IMR-90 (cell line): ENCODE measurements at regions not wholly inside any gene's neighbourhood (a gene's known extent, or its start where the extent isn't known, plus 50 kb on each side); places are given as distances from the start of the nearest gene placed in this dataset.

Source experiments
- ATAC-seq: fragments of 200-7000 bp; cut with Tn5 transposase; 2 replicates; pipeline ENCODE4 v1.9.1; 2020; ENCODE audit warnings: low read depth, mild to moderate bottlenecking, moderate library complexity
- BruUV-seq: library from RNA; stranded (reverse); fragments of 400-500 nt; replicated peaks from 2 replicates; lab custom pipeline; 2021; lab: Mats Ljungman, UMichigan
- CTCF ChIA-PET: fragments of 300-600 bp; formaldehyde crosslinking; extraction: SDS; loops from one replicate; lab custom pipeline; 2021; ENCODE audit warnings: antibody characterized with exemption; lab: Yijun Ruan, JAX
- POLR2A ChIA-PET: fragments of 300-600 bp; sonication (Branson Sonifier 250); formaldehyde crosslinking; loops from one replicate; lab custom pipeline; 2022; ENCODE audit warnings: antibody characterized with exemption; ENCODE audit not compliant: unreplicated experiment; lab: Charles Lee
- DNase-seq: peaks from one replicate; pipeline ENCODE4 v3.0.0; 2013
- H2AFZ ChIP-seq: replicated peaks from 2 replicates; pipeline ENCODE3; 2013; ENCODE audit warnings: low read length, mild to moderate bottlenecking; ENCODE audit not compliant: poor library complexity
- H2AK5ac ChIP-seq: 2 replicates; pipeline ENCODE4 v1.6.1; 2013; ENCODE audit warnings: low read depth, low read length, inconsistent platforms
- H2AK9ac ChIP-seq: replicated peaks from 2 replicates; pipeline ENCODE3; 2013; ENCODE audit warnings: mild to moderate bottlenecking, low read depth, low read length, moderate library complexity; ENCODE audit not compliant: poor library complexity
- H2BK120ac ChIP-seq: 2 replicates; pipeline ENCODE4 v1.6.1; 2013; ENCODE audit warnings: low read depth, low read length, inconsistent platforms
- H2BK15ac ChIP-seq: 3 replicates; pipeline ENCODE4 v1.6.1; 2013; ENCODE audit warnings: low read depth, low read length, inconsistent platforms
- H2BK20ac ChIP-seq: 2 replicates; pipeline ENCODE4 v1.6.1; 2013; ENCODE audit warnings: low read depth, mild to moderate bottlenecking, inconsistent platforms, low read length, moderate library complexity
- H2BK5ac ChIP-seq: 2 replicates; pipeline ENCODE4 v1.6.1; 2013; ENCODE audit warnings: mild to moderate bottlenecking, low read depth, low read length, inconsistent platforms; ENCODE audit not compliant: poor library complexity, severe bottlenecking
- H3K14ac ChIP-seq: replicated peaks from 2 replicates; pipeline ENCODE4 v1.6.1; 2013; ENCODE audit warnings: low read depth, low read length, inconsistent platforms
- H3K18ac ChIP-seq: 2 replicates; pipeline ENCODE4 v1.6.1; 2013; ENCODE audit warnings: low read depth, low read length, control low read depth
- H3K23ac ChIP-seq: 2 replicates; pipeline ENCODE4 v1.6.1; 2013; ENCODE audit warnings: low read depth, low read length, inconsistent platforms
- H3K27ac ChIP-seq: 2 replicates; pipeline ENCODE4 v1.5.1; 2013; ENCODE audit warnings: mild to moderate bottlenecking, control low read depth, low read length; ENCODE audit not compliant: insufficient read depth
- H3K27me3 ChIP-seq: 2 replicates; pipeline ENCODE4 v1.6.1; 2013; ENCODE audit warnings: low read length; ENCODE audit not compliant: control insufficient read depth, insufficient read depth
- H3K36me3 ChIP-seq: 2 replicates; pipeline ENCODE4 v1.6.1; 2013; ENCODE audit warnings: low read length, mixed read lengths; ENCODE audit not compliant: control insufficient read depth, insufficient read depth
- H3K4ac ChIP-seq: 2 replicates; pipeline ENCODE4 v1.6.1; 2013; ENCODE audit warnings: low read depth, low read length, inconsistent platforms
- H3K4me1 ChIP-seq: 2 replicates; pipeline ENCODE4 v1.6.1; 2013; ENCODE audit warnings: low read length, mixed read lengths; ENCODE audit not compliant: control insufficient read depth, insufficient read depth
- H3K4me2 ChIP-seq: 2 replicates; pipeline ENCODE4 v1.6.1; 2013; ENCODE audit warnings: low read depth, mild to moderate bottlenecking, control low read depth, low read length, moderate library complexity
- H3K4me3 ChIP-seq: 2 replicates; pipeline ENCODE4 v1.5.1; 2013; ENCODE audit warnings: low read depth, mild to moderate bottlenecking, control low read depth, low read length, moderate library complexity; ENCODE audit not compliant: insufficient read depth
- H3K56ac ChIP-seq: 2 replicates; pipeline ENCODE4 v1.6.1; 2013; ENCODE audit warnings: low read length, inconsistent platforms; ENCODE audit not compliant: insufficient read depth; ENCODE audit errors: extremely low read depth
- H3K79me1 ChIP-seq, 2 experiments: 2 replicates each; pipeline ENCODE4 v1.6.1; 2013; ENCODE audit warnings: low read length in 2 of 2, inconsistent platforms in 1 of 2, low read depth in 1 of 2
- H3K9ac ChIP-seq: 2 replicates; pipeline ENCODE4 v1.6.1; 2013; ENCODE audit warnings: low read depth, low read length, control low read depth
- H3K9me1 ChIP-seq: 2 replicates; pipeline ENCODE4 v1.6.1; 2013; ENCODE audit warnings: low read length, inconsistent platforms; ENCODE audit not compliant: insufficient read depth
- H3K9me3 ChIP-seq: 2 replicates; pipeline ENCODE4 v1.6.1; 2013; ENCODE audit warnings: low read length; ENCODE audit not compliant: control insufficient read depth, insufficient read depth
- H4K20me1 ChIP-seq: 2 replicates; pipeline ENCODE4 v1.6.1; 2013; ENCODE audit warnings: low read length, inconsistent platforms; ENCODE audit not compliant: insufficient read depth
- H4K5ac ChIP-seq: 2 replicates; pipeline ENCODE4 v1.6.1; 2013; ENCODE audit warnings: mild to moderate bottlenecking, low read depth, low read length, control low read depth
- H4K8ac ChIP-seq, 2 experiments: 2 replicates each; pipeline ENCODE4 v1.6.1; 2013; ENCODE audit warnings: low read depth in 2 of 2, low read length in 2 of 2, control low read depth in 1 of 2, inconsistent platforms in 1 of 2
- H4K91ac ChIP-seq: 2 replicates; pipeline ENCODE4 v1.6.1; 2013; ENCODE audit warnings: low read depth, low read length, inconsistent platforms; ENCODE audit not compliant: insufficient read depth
- RAD21 ChIP-seq: IDR thresholded peaks from 2 replicates; pipeline ENCODE4 v1.6.1; 2012; ENCODE audit warnings: low read length, improper control_type of control experiment
- RFX5 ChIP-seq: IDR thresholded peaks from 2 replicates; pipeline ENCODE4 v1.8.0; 2012; ENCODE audit warnings: low read depth, mild to moderate bottlenecking, low read length, moderate library complexity
- SMC3 ChIP-seq: fragments of 150-350 bp; IDR thresholded peaks from 2 replicates; pipeline ENCODE4 v1.6.1; 2016; ENCODE audit warnings: low read depth, mild to moderate bottlenecking, antibody characterized with exemption, low read length, moderate library complexity
- WGBS, 2 experiments: methylation state at CpG; one replicate each; pipeline versions ENCODE4 v1.1.5 to v1.1.7; 2013; ENCODE audit warnings: missing lambda C conversion rate in 2 of 2; ENCODE audit not compliant: insufficient read length in 1 of 2; ENCODE audit errors: extremely low coverage in 2 of 2; 5-methylcytosine and 5-hydroxymethylcytosine counted together
- dilution Hi-C: fragments of 300-500 bp; cut with HindIII; formaldehyde crosslinking; loops from one replicate; pipeline ENCODE4 v1.14.3; 2018; ENCODE audit warnings: low sequenced_read_pairs; ENCODE audit not compliant: unreplicated experiment
- in situ Hi-C: fragments of 300-500 bp; cut with MboI; formaldehyde crosslinking; loops from 3 replicates; pipeline ENCODE4 v1.14.3; 2019; ENCODE audit warnings: low sequenced_read_pairs, inconsistent platforms, mixed read lengths
- intact Hi-C: fragments of 100-400 bp; cut with micrococcal nuclease; formaldehyde crosslinking; loops from 2 replicates; pipeline ENCODE4 v1.10.0; 2022

DNA sequence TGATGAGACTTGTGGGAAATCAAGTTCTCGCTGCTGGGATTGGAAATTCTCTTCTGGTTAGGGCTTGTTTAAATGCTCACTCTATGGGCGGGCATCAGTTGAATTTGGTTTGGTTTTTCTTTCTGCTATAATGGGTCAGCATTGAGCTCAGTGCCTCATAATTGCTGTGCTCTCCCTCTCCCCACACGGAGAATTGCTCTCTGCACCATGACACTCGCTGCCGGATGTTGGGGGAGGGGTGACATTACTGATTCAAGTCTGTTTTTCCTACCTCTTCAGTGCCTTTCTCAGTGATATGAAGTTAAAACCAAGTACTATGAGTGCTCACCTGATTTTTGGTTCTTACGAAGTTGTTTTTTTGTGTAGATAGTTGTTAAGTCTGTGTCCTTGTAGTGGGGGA is 599.6 kb downstream of the EPM2A start:
- intact Hi-C loops = loop anchor here (5.0 kb wide), 2 partner anchors 198 to 497 kb away; no protein-coding TSS in a partner anchor
- POLR2A ChIA-PET = no interaction called here
- Histone ChIP-seq H4K5ac (no peak overlapping the region), H2AK9ac (no peak overlapping the region), H3K56ac (no peak overlapping the region), H3K9me3 (no peaks in the 10 kb centered on the region), H3K9ac (no peak overlapping the region), H3K36me3 (no peaks in the 10 kb centered on the region), H3K9me1 (no peaks in the 10 kb centered on the region; the same call in 1 of the 2 replicates), H2BK120ac (no peak overlapping the region), H4K20me1 (no peaks in the 10 kb centered on the region), H3K27me3 (no peaks in the 10 kb centered on the region), H2BK15ac (no peak overlapping the region), H3K18ac (no peak overlapping the region), H3K14ac (no peak overlapping the region), H3K4ac (no peak overlapping the region), H3K4me1 (0 out of 2 replicates have a peak, but pooled peaks cover 1% of the 10 kb centered on the region), H3K79me1 (no peaks in the 10 kb centered on the region), H2BK5ac (no peak overlapping the region), H2AFZ (no peak overlapping the region), H4K91ac (no peak overlapping the region), H3K4me2 (no peak overlapping the region), H2BK20ac (no peak overlapping the region), H4K8ac (no peak overlapping the region), H3K4me3 (no peak overlapping the region), H3K23ac (no peak overlapping the region), H3K27ac (no peak overlapping the region), H2AK5ac (no peak overlapping the region)
- no TSS peak for BruUV-seq
- DNase-seq (no peak), ATAC-seq (no peak)
- WGBS, 2 experiments = no CpG with 5 or more reads among the region's 6 CpGs
- in situ Hi-C loops = loop anchor here (10.0 kb wide), 1 partner anchor 551 kb away; no protein-coding TSS in a partner anchor
- dilution Hi-C loops = no loop called here
- no peak for TF ChIP-seq SMC3
- no peak for TF ChIP-seq RAD21
- no peak for TF ChIP-seq RFX5
- CTCF ChIA-PET = interaction anchor here (1.0 kb wide), 1 partner anchor 54 kb away, joined by 3 read pairs; no protein-coding TSS in a partner anchor
